ENCODE measurements at regions not wholly inside any gene's neighbourhood (a gene's known extent, or its start where the extent isn't known, plus 50 kb on each side); places are given as distances from the start of the nearest gene placed in this dataset.
"Not testable (repeated sequence)": the region's sequence is repeated elsewhere in the genome, so short reads cannot be mapped to it uniquely, and the experiment has no call there.

DNA sequence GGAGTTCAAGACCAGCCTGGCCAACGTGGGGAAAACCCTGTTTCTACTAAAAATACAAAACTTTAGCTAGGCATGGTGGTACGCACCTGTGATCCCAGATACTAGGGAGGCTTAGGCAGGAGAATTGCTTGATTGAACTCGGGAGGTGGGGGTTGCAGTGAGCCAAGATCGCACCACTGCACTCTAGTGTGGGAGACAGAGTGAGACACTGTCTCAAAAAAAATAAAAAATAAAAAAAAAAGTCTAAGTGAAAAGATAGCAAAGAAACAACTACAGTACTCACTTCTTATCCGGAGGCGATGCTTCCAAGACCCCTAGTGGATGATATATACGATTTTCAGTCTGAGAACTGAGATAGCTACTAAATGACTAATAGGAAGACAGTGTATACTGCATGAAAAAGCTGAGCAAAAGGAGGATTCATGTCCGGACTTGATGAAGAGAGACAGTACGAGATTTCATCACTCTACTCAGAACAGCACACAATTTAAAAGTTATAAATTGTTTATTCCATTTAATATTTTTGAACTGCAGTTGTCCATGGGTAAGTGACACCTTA, 138.7 kb upstream of the GOLGA6L6 start:
- DNase-seq (ENCODE audit: low read depth, low spot score); in situ Hi-C loops (cut with HindIII; ENCODE audit: low pct_unique_long_range_greater_than_20kb, low sequenced_read_pairs): not testable (repeated sequence)

DNA sequence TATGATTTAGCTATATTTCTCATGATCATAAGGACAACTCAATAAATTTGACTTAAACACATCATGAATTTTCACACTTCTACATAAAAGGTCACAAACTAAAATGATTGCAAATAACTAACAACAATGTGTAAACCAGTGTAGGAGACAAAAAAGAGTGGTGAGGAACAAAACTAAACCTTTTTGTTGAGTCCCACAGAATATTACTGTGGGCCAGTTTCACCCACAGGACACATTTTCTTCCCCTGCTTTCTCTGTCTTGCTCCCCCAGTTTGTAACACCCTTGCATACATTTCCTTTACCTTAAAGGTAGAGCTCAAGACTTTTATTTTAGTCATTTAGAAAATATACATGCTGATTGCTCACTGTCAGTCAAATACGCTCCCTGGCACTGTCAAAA, 130.9 kb upstream of the GOLGA6L6 start:
- DNase-seq (ENCODE audit: low read depth, low spot score) = no peak
- in situ Hi-C loops (cut with HindIII; ENCODE audit: low pct_unique_long_range_greater_than_20kb, low sequenced_read_pairs) = no loop called here

DNA sequence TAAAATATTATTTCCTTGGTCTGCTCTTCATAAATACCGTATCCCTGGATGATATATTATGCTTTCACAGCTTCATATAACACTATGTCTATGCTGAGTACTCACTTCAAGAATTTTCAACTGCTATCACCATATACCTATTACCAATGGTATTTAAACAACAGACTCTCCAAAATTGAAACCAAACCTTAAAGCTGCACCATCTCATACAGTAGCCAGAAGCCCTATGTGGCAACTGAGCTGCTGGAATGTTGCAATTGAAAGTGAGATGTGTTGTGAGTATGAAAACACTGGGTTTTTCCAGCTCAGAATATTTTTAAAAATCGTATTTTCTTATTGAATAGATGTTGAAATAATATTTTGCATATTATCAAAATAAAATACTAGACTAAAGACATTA, 130.1 kb upstream of the GOLGA6L6 start:
- in situ Hi-C loops (cut with HindIII; ENCODE audit: low pct_unique_long_range_greater_than_20kb, low sequenced_read_pairs) = no loop called here
- DNase-seq (ENCODE audit: low read depth, low spot score) = no peak

DNA sequence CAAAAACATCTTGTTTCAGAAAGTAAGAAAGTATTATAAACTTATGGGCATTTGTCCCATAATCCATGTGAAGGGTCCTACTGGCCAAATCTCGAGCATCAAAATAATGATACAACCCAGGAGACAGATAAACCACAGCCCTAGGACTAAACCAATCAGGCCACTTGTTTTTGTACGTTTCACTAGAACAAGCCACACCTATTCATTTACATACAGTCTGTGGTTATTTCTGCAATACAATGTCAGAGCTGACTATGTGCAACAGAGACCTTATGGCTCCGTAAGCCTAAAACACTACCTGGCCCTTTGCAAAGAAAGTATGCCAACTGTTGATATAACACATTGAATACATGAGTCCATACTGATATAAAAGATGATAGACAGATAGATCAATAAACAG, 124.8 kb upstream of the GOLGA6L6 start:
- DNase-seq (ENCODE audit: low read depth, low spot score); in situ Hi-C loops (cut with HindIII; ENCODE audit: low pct_unique_long_range_greater_than_20kb, low sequenced_read_pairs): not testable (repeated sequence)

DNA sequence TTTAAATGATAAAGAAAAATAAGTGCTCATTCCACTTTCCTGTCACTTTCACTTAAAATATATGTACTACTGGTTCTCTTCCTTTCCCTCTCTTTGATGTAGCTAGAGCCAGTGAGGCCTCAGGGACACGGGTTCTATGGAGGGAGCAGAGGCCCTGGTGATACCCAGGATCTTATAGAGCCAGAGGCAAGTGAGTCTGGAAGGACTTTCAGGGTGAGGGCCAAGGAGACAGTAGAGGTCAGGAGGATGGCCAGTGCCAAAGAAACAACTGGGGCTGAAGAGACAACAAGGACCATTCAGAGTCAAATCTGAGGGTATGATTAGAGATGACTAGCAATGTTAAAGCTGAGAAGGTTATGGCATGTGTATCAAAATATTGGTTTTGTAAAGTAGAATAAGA, 124.1 kb upstream of the GOLGA6L6 start:
- DNase-seq (ENCODE audit: low read depth, low spot score) = no peak
- in situ Hi-C loops (cut with HindIII; ENCODE audit: low pct_unique_long_range_greater_than_20kb, low sequenced_read_pairs) = no loop called here

DNA sequence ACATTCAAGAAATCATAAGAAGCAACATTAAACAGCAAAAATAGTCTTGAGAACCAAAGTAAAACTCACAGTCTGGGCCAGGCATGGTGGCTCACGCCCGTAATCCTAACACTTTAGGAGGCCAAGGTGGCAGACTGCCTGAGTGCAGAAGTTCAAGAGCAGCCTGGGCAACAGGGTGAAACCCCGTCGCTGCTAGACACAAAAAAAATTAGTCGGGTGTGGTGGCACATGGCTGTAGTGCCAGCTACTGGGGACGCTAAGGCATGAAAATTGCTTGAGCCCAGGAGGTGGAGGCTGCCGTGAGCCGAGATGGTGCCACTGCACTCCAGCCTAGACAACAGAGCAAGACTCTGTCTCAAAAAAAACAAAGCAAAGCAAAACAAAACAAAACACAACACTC, 117.7 kb upstream of the GOLGA6L6 start:
- no peak for DNase-seq (ENCODE audit: low read depth, low spot score)

DNA sequence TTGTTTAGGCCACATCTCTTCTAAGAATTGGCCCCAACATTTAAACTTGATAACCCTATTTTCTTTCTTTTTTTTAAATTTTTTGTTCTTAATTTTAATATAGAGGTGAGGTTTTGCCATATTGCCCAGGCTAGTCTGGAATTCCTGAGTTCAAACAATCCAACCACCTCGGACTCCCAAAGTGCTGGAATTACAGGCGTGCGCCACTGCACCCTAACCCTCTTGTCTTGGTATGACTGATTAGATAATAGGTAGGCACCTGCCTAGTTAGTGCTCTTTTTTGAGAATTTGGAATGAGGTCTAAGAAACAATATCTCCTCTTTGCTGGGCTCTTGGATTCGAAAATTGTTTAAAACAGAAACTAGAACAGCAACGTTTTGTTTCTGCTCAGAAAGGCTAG, 116.4 kb upstream of the GOLGA6L6 start:
- no peak for DNase-seq (ENCODE audit: low read depth, low spot score)
- in situ Hi-C loops (cut with HindIII; ENCODE audit: low pct_unique_long_range_greater_than_20kb, low sequenced_read_pairs) = no loop called here

More for the DNA sequence above, 117.7 kb upstream of the GOLGA6L6 start:
- in situ Hi-C loops (cut with HindIII; ENCODE audit: low pct_unique_long_range_greater_than_20kb, low sequenced_read_pairs) = no loop called here

DNA sequence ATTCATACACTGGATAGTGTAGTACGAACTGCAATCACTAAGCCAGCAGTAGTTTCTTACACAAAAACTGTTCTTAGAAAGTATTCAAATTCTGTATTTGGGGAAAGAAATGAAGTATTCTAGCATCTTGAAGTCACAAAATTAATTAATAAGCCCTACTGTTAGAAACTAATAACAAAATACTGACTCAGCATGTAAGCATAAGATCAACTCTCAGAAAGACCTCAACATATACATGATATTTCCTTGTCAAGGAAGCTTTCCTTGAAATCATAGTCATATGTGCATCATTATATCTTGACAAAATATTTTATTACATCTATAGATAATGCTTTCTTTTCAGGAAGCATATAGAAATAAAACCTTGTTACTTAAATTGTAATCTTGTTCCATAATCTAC, 115.5 kb upstream of the GOLGA6L6 start:
- in situ Hi-C loops (cut with HindIII; ENCODE audit: low pct_unique_long_range_greater_than_20kb, low sequenced_read_pairs) = no loop called here
- no peak for DNase-seq (ENCODE audit: low read depth, low spot score)

DNA sequence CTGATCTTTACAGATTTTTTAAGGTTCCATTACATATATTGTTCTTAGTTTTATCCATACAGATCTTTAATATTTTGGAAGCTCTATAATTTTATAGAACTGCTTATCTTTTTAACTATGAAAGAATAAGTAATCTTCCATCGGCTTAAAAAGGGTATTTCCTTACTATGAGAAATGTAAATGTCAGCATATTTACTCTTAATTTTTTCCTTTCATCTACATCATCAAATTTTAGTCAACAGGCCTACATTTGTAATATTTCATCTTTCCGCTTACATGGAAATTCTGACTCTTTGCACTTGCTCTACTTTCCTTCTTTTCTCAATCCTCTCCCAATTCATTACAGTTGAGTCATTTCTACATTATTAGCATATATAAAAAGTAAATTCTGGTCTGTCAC, 111.3 kb upstream of the GOLGA6L6 start:
- in situ Hi-C loops (cut with HindIII; ENCODE audit: low pct_unique_long_range_greater_than_20kb, low sequenced_read_pairs) = no loop called here
- no peak for DNase-seq (ENCODE audit: low read depth, low spot score)

DNA sequence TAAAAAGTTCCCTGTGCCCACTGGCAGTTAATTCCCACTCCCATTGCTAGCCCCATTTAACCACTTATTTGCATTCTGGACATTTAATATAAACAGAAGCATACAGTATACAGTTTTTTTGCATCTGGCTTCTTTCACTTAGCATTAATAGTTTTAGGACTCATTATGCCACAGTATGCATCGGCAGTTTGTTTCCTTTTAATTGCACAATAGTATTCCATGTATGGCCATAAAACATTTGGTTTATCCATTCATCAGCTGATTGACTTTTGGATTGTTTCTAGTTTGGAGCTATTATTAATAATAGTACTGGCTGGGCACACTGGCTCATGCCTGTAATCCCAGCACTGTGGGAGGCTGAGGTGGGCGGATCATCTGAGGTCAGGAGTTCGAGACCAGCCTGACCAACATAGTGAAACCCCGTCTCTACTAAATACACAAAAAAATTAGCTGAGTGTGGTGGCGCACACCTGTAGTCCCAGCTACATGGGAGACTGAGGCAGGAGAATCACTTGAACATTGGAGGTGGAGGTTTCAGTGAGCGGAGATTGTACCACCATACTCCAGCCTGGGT, 106.9 kb upstream of the GOLGA6L6 start:
- DNase-seq (ENCODE audit: low read depth, low spot score); in situ Hi-C loops (cut with HindIII; ENCODE audit: low pct_unique_long_range_greater_than_20kb, low sequenced_read_pairs): not testable (repeated sequence)

DNA sequence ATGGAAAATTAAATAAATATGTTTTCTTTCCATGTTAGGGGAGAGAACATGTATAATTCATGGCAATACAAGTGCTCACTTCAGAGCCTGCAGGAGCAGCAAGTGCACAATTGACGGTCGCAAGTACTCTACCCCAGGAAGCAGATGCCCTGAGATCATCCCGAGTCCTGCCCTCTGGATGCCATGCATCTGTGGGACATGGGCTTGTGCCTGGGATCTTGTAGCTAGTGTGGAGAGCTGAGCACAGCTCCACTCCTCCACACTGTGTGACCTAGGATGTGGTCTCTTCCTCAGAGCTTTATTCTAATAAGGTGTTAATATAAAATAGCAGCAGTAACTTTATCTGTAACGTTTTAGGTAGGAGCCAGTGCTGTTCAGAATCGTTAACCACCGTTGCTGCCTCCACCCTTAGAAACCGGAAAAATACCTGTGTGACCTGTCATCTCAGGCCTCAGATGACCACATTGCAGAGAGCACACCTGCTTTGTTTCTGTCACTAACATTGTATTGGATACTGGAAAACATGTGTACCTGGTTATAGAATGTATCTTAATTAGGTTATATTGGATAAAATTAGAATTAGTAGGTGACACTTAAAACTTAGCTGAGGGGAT, 105.0 kb upstream of the GOLGA6L6 start:
- no peak for DNase-seq (ENCODE audit: low read depth, low spot score)
- in situ Hi-C loops (cut with HindIII; ENCODE audit: low pct_unique_long_range_greater_than_20kb, low sequenced_read_pairs) = no loop called here

DNA sequence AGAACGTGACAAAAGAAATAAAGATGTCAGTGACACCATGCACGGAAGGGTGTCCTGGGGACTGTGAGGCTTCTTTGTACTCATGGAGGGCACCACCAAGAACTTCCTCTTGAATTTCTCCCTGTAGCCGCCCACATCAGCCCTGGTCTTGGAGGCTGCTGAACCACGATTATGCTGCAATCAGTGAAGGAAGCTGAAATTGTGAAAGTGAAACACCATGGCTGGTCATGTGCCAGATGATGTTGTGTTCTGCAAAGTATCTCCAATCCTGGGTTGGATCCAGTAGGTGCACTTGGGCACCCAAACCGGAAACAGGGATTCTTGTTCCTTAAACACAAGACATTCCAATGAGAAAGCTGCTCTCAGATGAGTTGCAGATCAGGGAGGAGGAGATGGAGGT, 104.4 kb upstream of the GOLGA6L6 start:
- in situ Hi-C loops (cut with HindIII; ENCODE audit: low pct_unique_long_range_greater_than_20kb, low sequenced_read_pairs) = no loop called here
- peak; percentile 88 for DNase-seq (ENCODE audit: low read depth, low spot score)

DNA sequence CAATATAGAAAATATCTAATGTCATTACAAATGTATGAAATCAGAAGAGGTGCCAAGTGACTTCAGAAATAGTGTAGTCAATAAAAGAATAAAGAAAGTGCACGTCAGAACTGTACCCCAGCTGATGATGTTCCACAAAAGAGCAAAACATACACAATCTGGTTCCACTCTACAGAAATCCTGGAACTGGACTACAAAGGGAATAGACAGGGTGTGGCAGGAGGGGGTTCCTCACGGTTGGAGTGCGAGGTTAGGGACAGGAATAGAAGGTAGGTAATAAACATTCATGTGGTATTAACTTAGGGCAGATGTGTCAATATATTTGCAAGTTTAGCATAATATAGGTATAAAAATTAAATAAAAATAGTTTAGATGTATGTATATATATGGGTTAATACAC, 103.3 kb upstream of the GOLGA6L6 start:
- in situ Hi-C loops (cut with HindIII; ENCODE audit: low pct_unique_long_range_greater_than_20kb, low sequenced_read_pairs) = no loop called here
- no peak for DNase-seq (ENCODE audit: low read depth, low spot score)

DNA sequence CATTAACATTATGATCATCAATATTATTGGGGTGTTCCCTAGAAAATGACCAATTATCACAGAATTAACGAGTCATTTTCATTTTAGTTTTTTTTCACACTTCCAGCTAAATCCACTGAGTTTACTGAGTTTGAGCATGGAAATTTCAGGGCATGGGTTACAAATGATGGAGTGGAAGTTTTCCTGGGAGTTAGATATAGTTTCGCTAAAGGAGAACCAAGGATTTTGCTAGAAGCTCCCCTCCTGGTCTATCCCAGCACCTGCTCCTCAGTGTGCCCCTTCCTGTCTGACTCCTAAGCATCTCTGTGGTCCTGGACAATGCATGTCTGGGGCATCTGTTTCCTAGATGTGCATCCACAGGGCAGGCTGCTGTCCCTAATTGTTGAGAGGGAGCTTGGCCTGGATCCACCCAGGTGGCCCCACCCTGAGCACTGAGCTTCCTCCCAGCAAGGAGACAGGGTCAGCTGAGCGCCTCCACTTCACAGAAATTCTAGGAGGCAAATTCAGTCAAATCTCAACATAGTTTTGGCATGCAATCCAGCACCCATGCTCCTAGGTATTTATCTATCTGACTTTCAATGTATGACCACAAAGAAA, 102.3 kb upstream of the GOLGA6L6 start:
- in situ Hi-C loops (cut with HindIII; ENCODE audit: low pct_unique_long_range_greater_than_20kb, low sequenced_read_pairs) = no loop called here

DNA sequence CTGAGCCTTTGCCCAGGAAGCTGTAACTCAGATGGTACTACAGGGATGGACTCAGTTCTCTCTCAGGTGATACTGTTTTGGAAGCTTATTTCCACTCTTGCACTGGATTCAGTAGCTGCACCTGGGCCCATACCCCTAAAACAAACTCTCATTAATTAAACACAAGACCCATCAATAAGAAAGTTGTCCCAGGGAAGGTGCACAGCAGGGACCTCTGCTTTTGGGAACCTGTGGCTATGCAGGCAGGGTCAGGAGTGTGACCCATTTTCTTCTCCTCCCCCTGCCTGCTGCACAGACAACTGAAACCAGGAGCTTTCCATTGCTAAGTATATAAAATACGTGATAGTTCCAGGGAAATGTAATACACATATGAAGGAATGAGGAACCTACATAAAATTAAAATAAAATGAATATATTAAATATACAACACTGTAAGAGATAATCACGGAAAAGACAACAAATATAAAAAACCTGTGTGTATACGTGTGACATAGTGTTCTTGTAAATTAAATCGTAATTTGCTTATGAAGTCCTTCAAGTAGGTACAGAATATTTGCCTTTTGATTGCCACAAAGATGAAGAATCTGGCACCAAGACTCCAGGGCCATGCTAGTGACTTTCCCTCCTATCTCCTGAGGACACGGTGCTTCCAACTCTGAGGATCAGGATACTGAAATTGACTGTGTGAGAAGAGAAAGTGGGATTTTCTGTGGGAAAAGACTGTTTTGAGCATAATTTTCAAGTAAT, 101.6 kb upstream of the GOLGA6L6 start:
- in situ Hi-C loops (cut with HindIII; ENCODE audit: low pct_unique_long_range_greater_than_20kb, low sequenced_read_pairs) = no loop called here
- DNase-seq (ENCODE audit: low read depth, low spot score) = no peak

More for the DNA sequence above, 102.3 kb upstream of the GOLGA6L6 start:
- DNase-seq (ENCODE audit: low read depth, low spot score) = no peak

DNA sequence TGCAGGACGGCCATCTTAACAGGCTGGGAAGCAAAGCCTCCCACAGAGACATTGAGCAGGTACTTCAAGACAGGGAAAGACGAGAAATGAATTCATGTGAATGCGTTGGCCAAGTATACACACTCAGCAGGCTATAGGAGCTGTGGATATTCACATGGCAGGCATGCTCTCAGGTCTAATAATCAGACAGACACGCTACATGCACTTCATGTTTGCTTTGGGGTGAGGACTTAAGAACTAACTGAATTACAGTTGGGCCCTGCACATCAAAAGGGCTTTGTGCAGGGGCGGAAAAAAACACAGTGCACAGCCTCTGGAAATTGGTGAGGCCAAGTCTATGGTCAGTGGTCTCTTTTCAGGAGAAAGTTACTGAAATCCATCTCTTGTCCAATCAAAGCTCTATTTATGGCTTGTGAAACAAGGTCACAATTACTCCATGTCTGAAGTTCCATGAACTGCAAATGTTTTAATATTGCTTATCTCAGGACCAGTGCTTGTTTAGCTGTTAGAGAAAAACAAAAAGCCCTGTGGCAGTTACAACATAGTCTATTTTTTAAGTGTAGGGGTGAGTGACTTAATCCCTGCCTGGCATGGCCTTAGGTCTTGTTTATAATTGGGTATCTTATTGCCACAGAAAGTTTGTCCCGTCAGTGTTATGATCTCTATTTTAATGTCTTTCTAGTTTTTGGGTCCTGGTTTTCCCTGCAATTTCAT, 100.6 kb upstream of the GOLGA6L6 start:
- in situ Hi-C loops (cut with HindIII; ENCODE audit: low pct_unique_long_range_greater_than_20kb, low sequenced_read_pairs) = no loop called here
- DNase-seq (ENCODE audit: low read depth, low spot score) = no peak

DNA sequence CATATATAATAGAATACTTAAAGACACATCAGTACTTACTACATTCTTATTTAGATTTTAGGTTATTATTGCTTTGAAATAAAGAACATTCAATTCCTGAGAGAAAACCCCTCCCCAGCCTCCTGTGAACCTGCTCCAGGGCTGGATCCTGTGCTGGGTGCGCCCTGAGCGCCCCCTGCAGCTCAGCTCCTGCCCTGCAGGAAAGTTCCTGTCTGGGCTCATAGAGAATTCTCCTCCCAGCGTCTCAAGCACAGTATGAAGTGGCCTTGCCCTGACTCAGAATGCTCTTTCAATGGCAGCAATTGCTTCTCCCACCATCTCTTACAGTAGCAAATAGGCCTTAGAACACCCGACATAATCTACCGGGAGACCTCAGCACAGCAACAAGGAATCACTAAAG, 98.8 kb upstream of the GOLGA6L6 start:
- in situ Hi-C loops (cut with HindIII; ENCODE audit: low pct_unique_long_range_greater_than_20kb, low sequenced_read_pairs) = not testable (repeated sequence)

DNA sequence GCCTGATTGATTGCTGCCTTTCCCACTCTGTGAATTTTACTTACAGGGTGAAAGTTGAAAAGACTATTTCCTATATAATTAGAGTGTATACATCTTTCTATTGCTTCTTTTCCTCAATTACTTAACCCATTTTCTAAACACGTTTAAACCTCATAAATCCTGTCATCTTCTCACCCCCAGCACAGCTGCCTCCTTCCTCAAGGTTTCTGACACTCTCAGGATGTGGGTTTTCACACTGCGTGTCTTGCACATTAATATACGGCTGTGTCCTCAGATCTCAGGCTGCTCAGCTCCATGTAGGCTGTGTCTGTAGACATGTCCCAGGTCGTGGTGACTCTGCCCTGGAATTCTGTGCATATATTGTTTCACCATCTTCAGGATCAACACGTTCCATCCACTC, 97.6 kb upstream of the GOLGA6L6 start:
- in situ Hi-C loops (cut with HindIII; ENCODE audit: low pct_unique_long_range_greater_than_20kb, low sequenced_read_pairs); DNase-seq (ENCODE audit: low read depth, low spot score): not testable (repeated sequence)

More for the DNA sequence above, 98.8 kb upstream of the GOLGA6L6 start:
- DNase-seq (ENCODE audit: low read depth, low spot score) = not testable (repeated sequence)

Measured in SK-MEL-5 (cell line).